GM19238 (cell line): ENCODE measurements at regions not wholly inside any gene's neighbourhood (a gene's known extent, or its start where the extent isn't known, plus 50 kb on each side); places are given as distances from the start of the nearest gene placed in this dataset.

Source experiments
- DNase-seq: peaks from one replicate; pipeline ENCODE4 v3.0.0; 2011; ENCODE audit warnings: low spot score; ENCODE audit not compliant: insufficient read length

DNA sequence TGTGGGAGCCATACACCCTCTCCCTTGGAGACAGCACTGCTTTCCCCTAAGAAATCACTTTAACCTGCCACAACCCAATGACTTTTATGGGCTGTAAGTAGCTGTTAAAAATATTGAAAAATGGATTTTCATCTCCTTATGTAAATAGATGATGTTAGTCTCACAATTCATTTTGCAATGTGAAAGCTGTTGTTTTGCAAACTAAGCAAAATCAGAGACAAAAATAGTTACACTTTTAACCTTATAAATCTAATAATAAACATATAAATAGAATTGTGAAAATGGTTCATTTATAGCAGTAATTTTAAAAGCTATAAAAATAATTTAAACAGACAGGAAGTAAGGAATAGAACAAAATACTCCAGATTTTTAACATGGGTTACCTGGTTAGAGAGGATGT, 268.8 kb upstream of the MAGI2 start:
- DNase-seq: no peak

GRCh38 chr7:79719216-79719615, 265.7 kb upstream of the MAGI2 start:
- no peak for DNase-seq

DNA sequence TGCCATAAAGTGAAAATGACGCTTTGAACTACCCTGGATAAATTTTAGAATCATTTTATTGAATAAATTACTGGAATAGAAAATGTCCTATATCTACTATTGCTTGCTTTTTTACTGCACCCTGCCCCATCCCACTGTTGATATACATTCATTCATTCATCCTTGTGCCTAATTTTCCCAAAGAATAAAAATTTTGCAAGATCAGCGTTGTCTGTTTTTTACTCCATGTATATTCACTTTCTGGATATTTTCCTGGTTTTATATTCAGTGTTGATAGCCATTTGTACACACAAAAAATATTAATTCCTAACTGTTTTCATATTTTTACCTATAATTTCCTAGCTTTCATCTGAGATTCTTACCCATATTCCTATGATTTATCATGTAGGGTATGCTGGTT, 262.9 kb upstream of the MAGI2 start:
- DNase-seq: no peak

DNA sequence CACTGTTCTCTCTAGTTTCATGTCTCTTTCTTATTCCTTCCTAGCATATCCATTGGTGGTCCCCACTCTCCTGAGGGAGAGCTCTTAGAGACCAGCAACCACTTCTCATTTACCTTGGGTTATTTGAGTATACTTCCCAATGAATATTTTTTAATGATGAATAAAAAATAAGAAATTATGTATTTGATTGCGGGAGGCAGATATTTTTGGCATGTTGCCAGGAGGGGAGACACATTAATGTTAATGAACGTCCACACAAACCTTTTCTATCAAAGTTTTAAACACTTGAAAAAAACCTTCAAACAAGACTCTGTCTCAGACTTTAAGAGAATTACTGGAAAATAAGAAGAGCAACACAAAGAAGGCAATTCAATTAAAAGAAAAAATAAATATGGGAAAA, 260.6 kb upstream of the MAGI2 start:
- no peak for DNase-seq

DNA sequence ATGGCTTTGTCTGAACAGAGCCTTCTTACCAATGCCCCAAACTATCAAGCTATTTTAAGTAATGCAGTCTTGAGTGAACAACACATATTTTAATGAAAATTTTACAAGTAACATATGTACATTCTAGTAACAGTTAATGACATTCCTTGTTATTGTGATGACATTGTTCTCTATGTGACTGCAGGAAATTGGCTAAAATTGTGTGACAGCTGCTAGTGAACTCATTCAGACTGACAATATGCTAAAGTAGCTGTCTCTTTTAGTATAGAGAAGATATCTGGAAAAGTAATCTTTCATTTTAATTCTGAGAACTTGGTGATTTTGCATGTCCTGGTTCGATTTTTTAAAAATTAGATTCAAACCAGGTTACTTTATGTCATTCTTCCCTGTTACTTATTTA, 259.8 kb upstream of the MAGI2 start:
- no peak for DNase-seq

DNA sequence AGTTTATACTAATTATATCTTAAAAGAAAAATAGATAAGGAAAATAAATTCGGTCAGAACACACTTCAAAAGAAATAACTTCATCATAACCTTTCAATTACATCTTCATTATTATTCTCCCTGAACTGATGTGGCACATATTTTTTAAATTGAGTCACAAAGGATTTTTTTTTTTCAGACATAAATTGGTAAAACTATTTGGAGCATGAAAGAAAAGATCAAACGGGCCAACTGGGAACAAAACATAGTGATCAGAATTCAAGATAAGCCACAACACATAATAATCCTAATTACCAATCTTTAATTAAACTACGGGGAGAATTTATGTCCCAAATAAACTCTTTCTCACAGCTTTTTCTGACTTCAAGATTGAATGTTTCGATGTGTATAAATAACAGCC, 258.2 kb upstream of the MAGI2 start:
- DNase-seq: no peak

DNA sequence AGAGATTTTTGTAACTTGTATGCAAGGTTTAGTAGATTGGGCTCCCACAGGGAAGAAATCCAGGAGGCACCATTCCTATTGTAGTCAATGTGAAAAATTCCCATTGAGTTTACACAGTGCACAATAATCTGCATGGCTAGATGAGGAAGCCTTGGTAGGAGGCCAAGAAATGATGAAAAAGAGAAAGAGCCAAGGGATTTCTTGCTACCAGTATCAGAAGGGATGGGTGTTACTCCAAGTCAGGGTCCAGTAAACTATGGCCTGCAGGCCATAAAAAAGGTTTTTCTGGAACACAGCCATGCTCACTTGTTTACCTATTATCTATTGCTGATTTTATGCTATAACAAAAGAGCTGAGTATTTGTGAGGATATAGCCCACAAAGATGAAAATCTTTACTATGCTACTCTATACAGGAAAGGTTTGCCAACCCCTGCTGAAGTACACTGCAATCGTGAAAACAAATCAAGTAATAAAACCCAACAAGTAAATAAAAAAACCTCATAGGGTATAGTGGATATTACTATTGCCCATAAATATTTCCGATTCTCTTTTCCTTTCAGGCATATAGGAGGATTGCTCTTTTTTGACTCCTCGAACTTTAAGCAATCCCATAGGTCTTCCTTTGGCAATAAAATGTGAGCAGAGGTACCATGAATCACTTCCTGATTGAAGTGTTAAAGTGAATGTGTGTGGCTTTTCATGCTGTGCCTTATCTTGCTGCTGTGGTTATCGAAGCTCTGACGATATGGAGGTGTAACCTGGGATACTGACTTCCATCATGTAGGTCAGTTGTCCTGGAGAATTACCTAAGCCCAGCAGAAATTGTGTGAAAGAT, 256.3 kb upstream of the MAGI2 start:
- DNase-seq: no peak

GRCh38 chr7:79702116-79702515, 248.6 kb upstream of the MAGI2 start:
- no peak for DNase-seq

DNA sequence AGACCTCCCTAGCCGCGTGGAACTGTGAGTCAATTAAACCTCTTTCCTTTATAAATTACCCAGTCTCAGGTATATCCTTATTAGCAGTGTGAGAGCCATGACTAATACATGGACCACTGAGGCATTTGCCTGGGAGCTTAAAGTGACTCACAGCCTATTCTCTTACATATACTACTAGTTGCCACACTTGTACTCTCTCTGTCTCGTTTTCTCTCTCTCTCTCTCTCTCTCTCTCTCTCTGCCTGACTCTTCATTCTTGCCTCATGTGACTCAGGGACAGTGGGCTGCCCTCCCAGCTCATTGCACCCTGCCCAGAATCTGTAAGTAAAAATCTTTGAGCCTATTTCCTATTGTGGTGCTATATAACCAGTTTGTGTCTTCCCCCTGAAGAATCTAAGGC, 238.5 kb upstream of the MAGI2 start:
- no peak for DNase-seq

DNA sequence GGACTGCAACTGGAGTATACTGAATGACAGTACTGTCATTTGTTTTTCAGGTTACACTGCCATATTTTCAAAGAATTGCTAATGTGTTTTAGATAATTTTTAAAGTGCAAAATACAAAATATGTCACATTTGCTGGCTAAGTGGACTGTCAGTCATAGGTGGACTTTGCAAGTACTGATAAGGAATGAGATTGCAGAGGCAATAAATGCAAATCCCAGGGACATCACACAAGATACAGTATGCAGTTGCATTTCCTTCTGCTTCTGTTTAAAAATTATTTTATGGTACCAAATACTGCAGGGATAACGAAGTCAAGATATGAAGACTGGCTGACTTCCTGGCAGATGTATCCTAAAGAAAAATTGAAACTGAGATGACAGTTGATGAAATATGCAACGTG, 237.6 kb upstream of the MAGI2 start:
- no peak for DNase-seq

GRCh38 chr7:79684384-79684783, 230.9 kb upstream of the MAGI2 start:
- DNase-seq: no peak

- no peak for DNase-seq
Measured at GRCh38 chr7:79683916-79684315, 230.4 kb upstream of the MAGI2 start.

DNA sequence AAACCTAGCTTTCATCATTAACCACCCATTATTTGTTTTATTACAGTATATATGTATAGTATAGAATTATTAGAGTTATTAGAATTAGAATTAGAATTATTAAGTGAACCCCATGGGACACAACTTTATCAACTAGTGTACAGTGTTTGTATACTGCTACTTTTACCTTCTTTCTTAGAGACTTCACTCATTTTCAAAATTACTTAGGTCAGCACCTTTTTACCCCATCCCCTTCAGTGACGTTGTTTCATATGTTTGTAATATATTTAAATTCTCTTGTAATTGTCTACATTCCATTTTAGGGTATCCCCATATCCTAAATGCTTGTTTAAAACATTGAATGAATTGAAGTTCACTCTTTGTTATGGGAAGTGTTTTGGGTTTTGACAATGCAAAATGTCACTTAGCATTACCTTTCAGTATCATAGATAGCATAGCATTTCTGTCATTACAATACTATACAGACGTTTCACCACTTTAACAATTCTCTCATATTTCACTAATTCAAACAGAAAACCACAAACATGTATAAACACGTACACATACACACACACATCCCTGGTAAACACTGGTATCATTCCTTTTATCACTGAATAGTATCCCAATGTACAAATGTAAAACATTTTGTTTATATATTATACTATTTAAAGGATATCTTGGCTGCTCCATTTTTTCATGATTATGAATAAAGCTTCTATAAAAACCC, 229.9 kb upstream of the MAGI2 start:
- DNase-seq: no peak

DNA sequence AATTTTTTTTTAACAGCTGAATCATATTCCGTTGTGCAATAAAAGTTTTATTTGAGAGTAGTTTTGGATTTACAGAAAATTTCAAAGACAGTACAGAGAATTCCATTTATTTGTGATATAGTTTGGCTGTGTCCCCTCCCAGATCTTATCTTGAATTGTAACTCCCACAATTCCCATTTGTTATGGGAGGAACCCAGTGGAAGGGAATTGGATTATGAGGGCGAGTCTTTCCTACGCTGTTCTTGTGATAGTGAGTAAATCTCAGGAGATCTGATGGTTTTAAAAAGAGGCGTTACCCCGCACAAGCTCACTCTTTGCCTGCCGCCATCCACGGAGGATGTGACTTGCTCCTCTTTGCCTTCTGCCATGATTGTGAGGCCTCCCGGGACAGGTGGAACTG, 228.0 kb upstream of the MAGI2 start:
- DNase-seq: no peak

GRCh38 chr7:79673969-79674368, 220.5 kb upstream of the MAGI2 start:
- DNase-seq: no peak

GRCh38 chr7:79673421-79673820, 220.0 kb upstream of the MAGI2 start:
- no peak for DNase-seq

- DNase-seq: no peak
Measured at GRCh38 chr7:79668292-79668691, 214.8 kb upstream of the MAGI2 start.

- DNase-seq: no peak
Measured at GRCh38 chr7:79666472-79666871, 213.0 kb upstream of the MAGI2 start.

DNA sequence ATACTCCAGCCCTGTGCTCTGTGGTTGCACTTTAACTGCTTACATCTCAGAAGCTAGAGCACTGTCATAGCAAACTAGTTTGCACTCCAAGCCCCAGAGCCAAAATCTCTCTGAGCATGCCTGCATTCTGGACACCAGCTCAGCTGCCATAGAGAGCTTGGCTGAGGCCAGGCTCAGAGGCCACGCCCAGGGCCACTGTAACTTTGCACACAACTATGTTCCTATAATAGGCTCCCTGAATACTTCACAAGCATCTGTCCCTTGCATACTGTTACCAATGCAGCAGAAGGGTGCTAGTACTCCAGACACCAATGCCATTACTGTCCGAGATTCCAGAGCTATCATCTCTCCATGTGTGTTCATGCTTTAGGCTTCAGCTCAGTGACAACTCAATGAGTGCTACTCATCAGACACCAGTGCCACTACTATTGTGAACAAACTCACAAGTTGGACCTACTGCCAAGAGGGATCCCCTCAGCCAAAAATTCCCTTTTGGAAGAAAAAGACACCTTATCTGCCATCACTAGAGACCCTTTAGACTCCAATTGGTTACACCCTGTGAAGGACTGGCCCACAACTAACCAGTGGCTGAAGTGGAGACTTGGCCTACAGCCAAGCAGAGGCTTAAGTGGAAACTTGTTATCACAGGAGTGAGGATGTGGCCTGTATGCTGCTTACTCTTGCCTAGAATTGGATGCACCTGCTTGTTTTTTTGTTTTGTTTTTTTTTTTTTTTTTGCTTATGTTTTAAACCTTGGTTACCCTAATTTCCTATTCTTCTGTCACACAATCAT, 211.6 kb upstream of the MAGI2 start:
- DNase-seq: no peak

DNA sequence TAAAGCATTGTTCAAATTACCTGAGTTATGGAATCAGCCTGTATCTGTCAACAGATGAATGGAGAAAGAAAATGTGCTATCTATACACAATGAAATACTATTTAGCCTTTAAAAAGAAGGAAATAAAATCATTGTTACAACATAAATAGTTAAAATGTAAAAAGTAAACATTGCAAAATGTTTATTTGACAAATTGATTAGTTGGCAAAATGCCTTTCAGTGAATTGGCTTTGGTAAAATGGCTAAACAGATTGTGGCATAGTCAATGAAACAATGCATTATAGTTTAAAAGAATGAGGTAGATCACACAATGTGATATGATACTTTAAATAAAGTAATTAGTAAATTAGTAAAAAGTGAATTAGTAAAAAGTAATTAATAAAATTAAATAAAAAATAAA, 204.8 kb upstream of the MAGI2 start:
- no peak for DNase-seq

DNA sequence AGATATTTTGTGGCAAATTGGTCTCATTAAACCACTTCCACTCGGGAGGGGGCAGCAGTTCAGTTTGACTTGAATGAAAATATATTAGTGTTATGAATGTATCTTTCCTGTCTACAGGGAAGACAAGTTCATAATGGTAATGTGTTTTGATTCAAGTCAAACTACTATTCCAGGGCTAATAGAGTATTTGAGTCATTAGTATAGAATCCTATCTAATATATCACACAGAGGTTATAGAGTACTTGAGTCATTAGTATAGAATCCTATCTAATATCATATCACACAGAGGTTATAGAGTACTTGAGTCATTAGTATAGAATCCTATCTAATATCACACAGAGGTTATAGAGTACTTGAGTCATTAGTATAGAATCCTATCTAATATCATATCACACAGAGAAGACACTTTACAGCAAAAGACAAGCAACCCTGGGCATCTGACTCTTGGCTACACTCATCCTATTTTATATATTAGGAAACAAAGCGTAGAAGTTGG, 199.7 kb upstream of the MAGI2 start:
- no peak for DNase-seq

GRCh38 chr7:79652619-79653018, 199.2 kb upstream of the MAGI2 start:
- no peak for DNase-seq
